ENCODE measurements at regions not wholly inside any gene's neighbourhood (a gene's known extent, or its start where the extent isn't known, plus 50 kb on each side); places are given as distances from the start of the nearest gene placed in this dataset.
"Not testable (repeated sequence)": the region's sequence is repeated elsewhere in the genome, so short reads cannot be mapped to it uniquely, and the experiment has no call there.

DNA sequence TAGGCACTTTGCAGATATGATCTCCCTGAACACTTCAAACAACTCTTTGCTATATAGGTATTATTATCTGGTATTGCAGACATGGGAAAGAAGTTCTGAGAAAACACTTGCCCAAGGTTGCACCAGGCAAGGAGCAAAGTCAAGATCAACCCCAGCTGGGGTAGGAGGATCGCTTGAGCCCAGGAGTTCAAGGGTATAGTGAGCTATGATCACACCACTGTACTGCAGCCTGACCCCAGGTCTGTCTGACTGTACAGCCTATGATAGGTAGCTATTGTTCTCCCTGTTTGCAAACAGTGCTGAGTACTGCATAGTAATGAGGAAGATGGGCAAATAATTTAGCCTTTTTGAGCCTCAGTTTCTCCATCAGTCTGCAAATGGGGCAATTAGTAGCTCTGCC, 60.5 kb upstream of the GRK3 start:
- not testable (repeated sequence) for ATAC-seq; DNase-seq (ENCODE audit: low spot score)

DNA sequence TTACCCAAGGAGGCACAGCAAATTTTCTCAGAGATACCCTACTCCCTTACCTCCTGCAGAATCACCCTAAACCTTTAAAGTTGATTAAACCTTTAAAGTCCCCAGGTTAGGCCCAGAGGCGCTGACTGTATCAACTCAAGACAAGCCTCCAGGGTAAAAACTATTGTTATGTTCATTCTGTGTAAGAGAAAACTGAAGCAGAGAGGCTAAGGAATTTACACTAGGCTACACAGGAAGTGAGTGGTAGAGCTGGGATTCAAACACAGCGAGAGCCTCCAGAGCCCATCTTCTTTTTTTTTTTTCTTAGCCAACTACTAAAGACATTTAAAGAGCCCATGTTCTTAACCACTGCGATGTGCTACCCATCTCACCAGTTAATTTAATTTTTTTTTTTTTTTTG, 56.3 kb upstream of the GRK3 start:
- DNase-seq (ENCODE audit: low spot score) (no peak), ATAC-seq (no peak)

DNA sequence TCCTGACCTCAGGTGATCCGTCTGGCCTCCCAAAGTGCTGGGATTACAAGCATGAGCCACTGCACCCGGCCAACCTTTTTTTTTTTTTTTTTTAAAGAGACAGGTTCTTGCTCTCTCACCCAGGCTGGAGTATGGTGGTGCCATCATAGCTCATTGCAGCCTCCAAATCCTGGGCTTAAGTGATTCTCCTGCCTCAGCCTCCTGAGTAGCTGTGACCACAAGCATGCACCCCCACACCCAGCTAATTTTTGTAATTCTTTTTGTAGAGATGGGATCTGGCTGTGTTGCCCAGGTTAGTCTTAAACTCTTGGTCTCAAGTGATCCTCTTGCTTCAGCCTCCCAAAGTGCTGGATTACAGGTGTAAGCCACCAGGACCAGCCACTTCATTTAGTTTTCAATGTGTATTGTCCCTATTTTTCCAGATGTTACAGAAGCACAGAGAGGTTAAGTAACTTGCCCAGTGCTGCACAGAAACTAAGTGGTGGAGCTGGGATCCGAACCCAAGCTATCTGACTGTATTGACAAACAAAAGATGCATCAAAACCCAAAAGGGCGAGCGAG, 55.6 kb upstream of the GRK3 start:
- DNase-seq (ENCODE audit: low spot score) (no peak), ATAC-seq (no peak)

DNA sequence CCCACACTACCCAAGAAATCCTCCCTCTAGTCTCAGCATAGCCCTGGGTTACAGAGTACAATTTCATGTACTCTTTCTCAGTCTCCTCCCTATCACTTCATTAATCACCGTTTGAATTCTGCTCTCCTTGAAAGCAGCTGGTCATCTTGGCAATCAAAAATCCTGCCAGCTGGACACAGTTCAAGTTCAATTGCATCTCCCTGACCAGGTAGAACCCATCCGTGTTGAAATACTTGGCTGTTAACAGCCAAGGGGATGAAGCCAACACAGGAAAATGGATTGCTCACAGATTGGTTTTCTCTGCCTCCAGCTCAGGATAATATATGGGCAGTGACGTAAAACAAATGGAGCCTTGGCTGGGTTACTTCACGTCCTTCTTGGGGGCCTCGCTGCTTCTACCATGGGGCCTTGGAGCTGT, 55.1 kb upstream of the GRK3 start:
- ATAC-seq = peak; percentile 74
- peak; percentile 73 for DNase-seq (ENCODE audit: low spot score)

DNA sequence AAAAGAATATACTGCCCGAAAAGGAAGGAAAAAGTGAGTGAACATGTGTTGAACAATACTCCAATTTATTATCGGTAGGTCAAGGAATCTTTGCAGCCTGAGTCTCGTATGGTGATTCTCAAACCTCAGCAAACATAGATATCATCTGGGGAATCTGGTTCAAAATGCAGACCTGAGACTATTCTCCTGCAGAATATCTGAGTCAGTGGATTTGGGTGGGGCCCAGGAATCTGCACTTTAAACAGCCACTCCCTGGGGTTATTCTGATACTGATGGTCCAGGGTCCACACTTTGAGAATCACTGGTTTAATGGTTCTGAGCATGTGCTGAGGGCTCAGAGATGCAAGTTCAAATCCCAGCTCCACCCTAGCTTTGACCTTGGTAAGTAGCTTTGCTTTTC, 53.6 kb upstream of the GRK3 start:
- DNase-seq (ENCODE audit: low spot score) = no peak

DNA sequence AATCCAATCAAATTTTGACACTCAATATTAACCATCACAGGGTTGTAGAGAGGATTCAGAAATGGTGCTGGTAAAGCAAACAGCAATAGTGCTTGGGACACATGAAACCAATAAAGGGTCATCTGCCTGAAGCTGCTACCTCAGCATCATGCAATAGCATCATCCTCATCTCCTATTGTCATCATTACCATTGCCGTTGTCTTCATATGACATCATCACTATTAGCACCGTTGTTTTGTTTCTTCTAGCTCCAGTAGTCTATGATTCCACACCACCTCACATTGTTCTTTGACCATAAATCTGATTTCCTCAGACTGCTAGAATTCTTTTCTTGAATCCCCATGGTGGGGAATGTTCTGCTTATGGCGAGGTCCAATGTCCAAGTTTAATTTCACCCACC, 52.8 kb upstream of the GRK3 start:
- DNase-seq (ENCODE audit: low spot score) = no peak
- ATAC-seq = no peak

More for the DNA sequence above, 53.6 kb upstream of the GRK3 start:
- ATAC-seq = no peak

DNA sequence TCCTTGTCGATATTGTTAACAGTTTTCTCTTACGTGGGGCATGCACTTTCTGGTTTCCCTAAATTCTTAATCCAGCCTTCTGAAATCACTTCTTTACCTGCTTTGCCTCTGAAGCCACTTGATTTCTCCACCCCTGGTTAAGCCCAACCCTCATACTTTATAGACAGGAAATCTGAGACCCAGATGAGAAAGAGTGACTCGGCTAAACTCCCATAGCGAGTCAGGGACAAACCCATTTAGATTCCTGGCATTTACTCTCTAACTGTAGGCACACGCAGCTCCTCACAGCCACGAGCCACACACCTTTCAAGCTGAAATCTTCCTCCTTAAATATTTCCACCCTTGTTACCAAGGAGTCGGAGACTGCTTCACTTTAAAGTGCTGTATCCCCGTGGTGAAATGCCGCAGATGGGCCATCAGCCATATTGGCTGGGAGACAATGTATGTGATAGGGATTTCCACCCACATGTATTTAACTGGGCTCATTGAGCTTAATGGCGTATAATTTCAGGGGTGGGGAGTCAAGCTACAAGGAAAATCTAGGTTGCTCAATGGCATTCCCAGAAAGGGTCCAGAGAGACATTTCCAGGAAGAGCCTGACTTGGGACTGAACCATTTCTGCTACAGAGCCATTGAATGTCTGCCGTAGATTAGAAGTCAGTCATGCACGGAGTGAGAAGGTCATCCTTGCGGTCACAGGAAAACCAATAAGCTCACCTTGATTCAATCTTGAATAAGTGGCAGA, 49.9 kb upstream of the GRK3 start:
- DNase-seq (ENCODE audit: low spot score) (no peak), ATAC-seq (no peak)
